CD4-positive, alpha-beta T cell treated with Interleukin-12 subunit alpha and Interleukin-12 subunit beta, for 1 hour (primary cell): ENCODE measurements at regions not wholly inside any gene's neighbourhood (a gene's known extent, or its start where the extent isn't known, plus 50 kb on each side); places are given as distances from the start of the nearest gene placed in this dataset.
"Not testable (repeated sequence)": the region's sequence is repeated elsewhere in the genome, so short reads cannot be mapped to it uniquely, and the experiment has no call there.

Experiments used
- DNase-seq: peaks from one replicate; pipeline ENCODE4 v3.0.0-alpha.2; 2020

GRCh38 chr3:82240322-82240721 lies 478.9 kb upstream of the GBE1 start:
- no peak for DNase-seq

- no peak for DNase-seq
Measured at GRCh38 chr3:82236257-82236656, 474.8 kb upstream of the GBE1 start.

GRCh38 chr3:82229397-82229796 lies 468.0 kb upstream of the GBE1 start:
- DNase-seq = no peak

GRCh38 chr3:82224661-82225060 lies 463.2 kb upstream of the GBE1 start:
- no peak for DNase-seq

GRCh38 chr3:82222401-82222800 lies 461.0 kb upstream of the GBE1 start:
- no peak for DNase-seq

GRCh38 chr3:82217571-82217970 lies 456.1 kb upstream of the GBE1 start:
- no peak for DNase-seq

- DNase-seq = no peak
Measured at GRCh38 chr3:82208002-82208710, 446.7 kb upstream of the GBE1 start.

- no peak for DNase-seq
Measured at GRCh38 chr3:82202269-82202668, 440.8 kb upstream of the GBE1 start.

- no peak for DNase-seq
Measured at GRCh38 chr3:82201316-82201715, 439.9 kb upstream of the GBE1 start.

GRCh38 chr3:82198009-82198408 lies 436.6 kb upstream of the GBE1 start:
- DNase-seq = no peak

GRCh38 chr3:82196645-82197044 lies 435.2 kb upstream of the GBE1 start:
- no peak for DNase-seq

- DNase-seq = no peak
Measured at GRCh38 chr3:82194870-82195269, 433.4 kb upstream of the GBE1 start.

- no peak for DNase-seq
Measured at GRCh38 chr3:82186017-82186416, 424.6 kb upstream of the GBE1 start.

- no peak for DNase-seq
Measured at GRCh38 chr3:82179291-82179690, 417.8 kb upstream of the GBE1 start.

GRCh38 chr3:82178291-82178690 lies 416.8 kb upstream of the GBE1 start:
- no peak for DNase-seq

GRCh38 chr3:82177774-82178173 lies 416.3 kb upstream of the GBE1 start:
- no peak for DNase-seq

GRCh38 chr3:82165266-82165665 lies 403.8 kb upstream of the GBE1 start:
- no peak for DNase-seq

- DNase-seq = no peak
Measured at GRCh38 chr3:82163907-82164520, 402.6 kb upstream of the GBE1 start.

- no peak for DNase-seq
Measured at GRCh38 chr3:82157952-82158351, 396.5 kb upstream of the GBE1 start.

- not testable (repeated sequence) for DNase-seq
Measured at GRCh38 chr3:82153892-82154291, 392.4 kb upstream of the GBE1 start.

GRCh38 chr3:82145742-82146141 lies 384.3 kb upstream of the GBE1 start:
- no peak for DNase-seq

GRCh38 chr3:82144811-82145210 lies 383.4 kb upstream of the GBE1 start:
- no peak for DNase-seq

- no peak for DNase-seq
Measured at GRCh38 chr3:82143661-82144412, 382.4 kb upstream of the GBE1 start.

GRCh38 chr3:82141592-82141991 lies 380.1 kb upstream of the GBE1 start:
- no peak for DNase-seq
